Prostate gland (tissue), 2 donors: ENCODE measurements at regions not wholly inside any gene's neighbourhood (a gene's known extent, or its start where the extent isn't known, plus 50 kb on each side); places are given as distances from the start of the nearest gene placed in this dataset.

Experiments used
- DNase-seq: peaks from one replicate; pipeline ENCODE4 v3.0.0-alpha.2; 2019; ENCODE audit warnings: low spot score
- H3K27ac ChIP-seq, 2 donors: fragments of 200-600 bp; sonication (generic); 2 replicates each; pipeline ENCODE4 v1.5.1; 2017 to 2019
- H3K27me3 ChIP-seq: fragments of 200-600 bp; sonication (generic); replicated peaks from 2 replicates; pipeline ENCODE4 v1.5.1; 2019; ENCODE audit not compliant: insufficient read depth
- H3K36me3 ChIP-seq, 2 donors: fragments of 200-600 bp; sonication (generic); 1 replicate in 1 of 2; 2 replicates in 1 of 2; pipeline versions ENCODE4 v1.5.1 to v1.8.1; 2017 to 2019
- H3K4me1 ChIP-seq: fragments of 200-600 bp; sonication (generic); replicated peaks from 2 replicates; pipeline ENCODE4 v1.5.1; 2019
- H3K4me3 ChIP-seq, 2 donors: fragments of 200-600 bp; sonication (generic); 2 replicates each; pipeline ENCODE4 v1.5.1; 2017 to 2019
- H3K9me3 ChIP-seq: fragments of 200-600 bp; sonication (generic); 2 replicates; pipeline ENCODE4 v1.5.1; 2017
- CTCF ChIP-seq, 4 experiments: fragments of 200-600 bp in 2 of 4; fragments of 450-650 bp in 2 of 4; sonication (generic) in 2 of 4; IDR thresholded peaks; 1 replicate in 3 of 4; 2 replicates in 1 of 4; pipeline ENCODE4 v1.5.1; 2016 to 2019; ENCODE audit warnings: antibody characterized with exemption in 4 of 4, mild to moderate bottlenecking in 2 of 4, moderate library complexity in 2 of 4
- POLR2A ChIP-seq: fragments of 450-650 bp; IDR thresholded peaks from one replicate; pipeline ENCODE4 v1.6.1; 2016; ENCODE audit warnings: antibody characterized with exemption, mild to moderate bottlenecking
- POLR2AphosphoS5 ChIP-seq: sonication (generic); formaldehyde crosslinking; IDR thresholded peaks from one replicate; pipeline ENCODE4 v1.6.1; 2017; ENCODE audit warnings: antibody characterized with exemption
- WGBS: methylation state at CpG from one replicate; pipeline ENCODE4 v1.1.5; 2018; 5-methylcytosine and 5-hydroxymethylcytosine counted together
- intact Hi-C: fragments of 100-400 bp; cut with DNase I; formaldehyde crosslinking; loops from one replicate; pipeline ENCODE4 v1.14.2; 2022

GRCh38 chr7:116357781-116358670, 141.5 kb upstream of the CAV2 start:
- H3K9me3 ChIP-seq, result no peaks in the 10 kb centered on the region
- intact Hi-C loops, result loop anchor here (10.0 kb wide), 1 partner anchor 167 kb away; the partner anchor contains the start of gene CAV1
- 84% methylated on average over 5 of the region's 5 CpGs for whole genome bisulfite sequencing
- no peaks in the 10 kb centered on the region for H3K36me3 ChIP-seq
- no peaks in the 10 kb centered on the region for H3K4me1 ChIP-seq
- DNase-seq, result no peak
- H3K27ac ChIP-seq, result no peak overlapping the region
- TF ChIP-seq POLR2A (no peak), POLR2AphosphoS5 (no peak), CTCF (IDR thresholded peaks at IDR 0.05) (no peak)
- no peak overlapping the region for H3K4me3 ChIP-seq
- H3K27me3 ChIP-seq, result no peaks in the 10 kb centered on the region

DNA sequence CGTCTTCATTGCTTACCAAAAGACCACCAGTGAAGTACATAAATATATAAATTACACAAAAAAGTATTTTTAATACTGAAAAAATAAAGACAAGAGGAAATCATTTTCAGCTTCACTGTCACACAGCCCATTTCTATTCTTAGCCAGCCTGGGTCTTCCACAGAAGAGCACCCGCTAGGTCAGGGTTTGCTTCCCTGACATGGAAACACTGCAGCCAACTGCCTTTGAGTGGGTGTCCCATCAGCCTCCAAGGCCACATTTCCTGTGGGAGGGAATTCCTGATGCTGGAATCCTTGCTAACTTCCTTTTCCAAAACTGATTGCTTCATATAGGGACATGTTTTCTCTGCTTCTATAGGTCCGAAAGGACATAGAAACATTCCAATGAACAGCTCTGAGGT, 137.8 kb upstream of the CAV2 start:
- H3K27ac ChIP-seq, result no peak overlapping the region
- no peaks in the 10 kb centered on the region for H3K27me3 ChIP-seq
- no peaks in the 10 kb centered on the region for H3K36me3 ChIP-seq
- DNase-seq, result no peak
- H3K4me3 ChIP-seq, result no peak overlapping the region
- no peak for TF ChIP-seq POLR2A
- TF ChIP-seq POLR2AphosphoS5, result no peak
- TF ChIP-seq CTCF (IDR thresholded peaks at IDR 0.05), result no peak
- WGBS, result 94% methylated on average over 3 of the region's 3 CpGs
- no peaks in the 10 kb centered on the region for H3K4me1 ChIP-seq
- intact Hi-C loops, result no loop called here
- no peaks in the 10 kb centered on the region for H3K9me3 ChIP-seq

- WGBS, result 94% methylated on average over 9 of the region's 9 CpGs
- no peaks in the 10 kb centered on the region for H3K36me3 ChIP-seq
- no peak overlapping the region for H3K4me3 ChIP-seq
- H3K27ac ChIP-seq, result no peak overlapping the region
- intact Hi-C loops, result no loop called here
- H3K4me1 ChIP-seq, result no peaks in the 10 kb centered on the region
- H3K27me3 ChIP-seq, result no peaks in the 10 kb centered on the region
- no peaks in the 10 kb centered on the region for H3K9me3 ChIP-seq
- TF ChIP-seq POLR2AphosphoS5 (no peak), CTCF (IDR thresholded peaks at IDR 0.05) (no peak), POLR2A (no peak)
- no peak for DNase-seq
Observed at GRCh38 chr7:116363637-116364432, 135.7 kb upstream of the CAV2 start.

- H3K27ac ChIP-seq, result no peak overlapping the region
- TF ChIP-seq POLR2AphosphoS5, result no peak
- TF ChIP-seq CTCF (IDR thresholded peaks at IDR 0.05), result no peak
- no peak for TF ChIP-seq POLR2A
- 84% methylated on average over 2 of the region's 2 CpGs for WGBS
- no peak overlapping the region for H3K4me3 ChIP-seq
- H3K4me1 ChIP-seq, result no peaks in the 10 kb centered on the region
- H3K9me3 ChIP-seq, result no peaks in the 10 kb centered on the region
- no peak for DNase-seq
- no peaks in the 10 kb centered on the region for H3K27me3 ChIP-seq
- intact Hi-C loops, result no loop called here
- H3K36me3 ChIP-seq, result no peaks in the 10 kb centered on the region
Observed at GRCh38 chr7:116364469-116364868, 135.1 kb upstream of the CAV2 start.
